WERI-Rb-1 (cell line): ENCODE measurements at regions not wholly inside any gene's neighbourhood (a gene's known extent, or its start where the extent isn't known, plus 50 kb on each side); places are given as distances from the start of the nearest gene placed in this dataset.

Source experiments
- DNase-seq: peaks from one replicate; pipeline ENCODE4 v3.0.0-alpha.2; 2020
- H3K27ac ChIP-seq: fragments of 250-450 bp; sonication (Bioruptor Pico); 2 replicates; pipeline ENCODE4 v1.5.1; 2020; ENCODE audit warnings: mild to moderate bottlenecking, moderate library complexity
- H3K27me3 ChIP-seq: fragments of 250-450 bp; sonication (Bioruptor Pico); 2 replicates; pipeline ENCODE4 v1.5.1; 2021; ENCODE audit warnings: mild to moderate bottlenecking, low read depth, moderate library complexity; ENCODE audit not compliant: insufficient read depth, severe bottlenecking
- H3K36me3 ChIP-seq: fragments of 250-450 bp; sonication (Bioruptor Pico); 2 replicates; pipeline ENCODE4 v1.5.1; 2020; ENCODE audit warnings: mild to moderate bottlenecking, moderate library complexity
- H3K4me3 ChIP-seq: 2 replicates; pipeline ENCODE4 v1.5.1; 2011; ENCODE audit warnings: low read depth, mild to moderate bottlenecking, control low read depth, low read length
- H3K9me3 ChIP-seq: fragments of 250-450 bp; sonication (Bioruptor Pico); 2 replicates; pipeline ENCODE4 v1.5.1; 2021; ENCODE audit warnings: mild to moderate bottlenecking, moderate library complexity; ENCODE audit not compliant: severe bottlenecking
- CTCF ChIP-seq: IDR thresholded peaks from 2 replicates; pipeline ENCODE4 v1.5.1; 2011; ENCODE audit warnings: low read depth, mild to moderate bottlenecking, control low read depth, inconsistent platforms, low read length

GRCh38 chr3:139260793-139261736 lies 82.8 kb upstream of the MRPS22 start:
- Histone ChIP-seq H3K27ac (no peak overlapping the region), H3K36me3 (no peaks in the 10 kb centered on the region), H3K27me3 (no peaks in the 10 kb centered on the region), H3K9me3 (no peaks in the 10 kb centered on the region), H3K4me3 (no peak overlapping the region)
- TF ChIP-seq CTCF: no peak
- DNase-seq: no peak

GRCh38 chr3:139261754-139262586 lies 81.8 kb upstream of the MRPS22 start:
- no peak overlapping the region for H3K27ac ChIP-seq
- H3K36me3 ChIP-seq: no peaks in the 10 kb centered on the region
- H3K9me3 ChIP-seq: no peaks in the 10 kb centered on the region
- no peak overlapping the region for H3K4me3 ChIP-seq
- H3K27me3 ChIP-seq: no peaks in the 10 kb centered on the region
- TF ChIP-seq CTCF: no peak
- DNase-seq: no peak

DNA sequence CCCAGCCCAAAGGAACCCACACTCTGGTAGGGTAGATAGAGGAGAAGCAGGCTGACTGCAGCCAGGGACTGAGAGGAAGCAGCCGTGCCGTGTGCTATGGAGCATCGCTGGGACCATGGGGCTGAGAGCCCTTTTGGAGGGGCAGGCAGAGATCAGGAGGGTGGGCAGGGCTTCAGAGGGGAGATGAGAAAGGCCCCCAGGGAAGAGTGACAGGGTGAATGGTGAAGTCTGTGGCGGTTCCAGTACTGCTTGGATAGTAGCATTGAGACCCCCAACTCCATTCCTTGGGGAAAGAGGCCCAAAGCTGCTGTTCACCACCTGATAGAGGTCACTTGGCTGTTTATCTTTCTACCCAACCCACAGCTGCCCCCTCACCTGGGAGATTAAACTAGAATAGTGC lies 80.0 kb upstream of the MRPS22 start:
- Histone ChIP-seq H3K27ac (no peak overlapping the region), H3K4me3 (no peak overlapping the region), H3K36me3 (no peaks in the 10 kb centered on the region), H3K27me3 (no peaks in the 10 kb centered on the region), H3K9me3 (no peaks in the 10 kb centered on the region)
- no peak for TF ChIP-seq CTCF
- DNase-seq: no peak

DNA sequence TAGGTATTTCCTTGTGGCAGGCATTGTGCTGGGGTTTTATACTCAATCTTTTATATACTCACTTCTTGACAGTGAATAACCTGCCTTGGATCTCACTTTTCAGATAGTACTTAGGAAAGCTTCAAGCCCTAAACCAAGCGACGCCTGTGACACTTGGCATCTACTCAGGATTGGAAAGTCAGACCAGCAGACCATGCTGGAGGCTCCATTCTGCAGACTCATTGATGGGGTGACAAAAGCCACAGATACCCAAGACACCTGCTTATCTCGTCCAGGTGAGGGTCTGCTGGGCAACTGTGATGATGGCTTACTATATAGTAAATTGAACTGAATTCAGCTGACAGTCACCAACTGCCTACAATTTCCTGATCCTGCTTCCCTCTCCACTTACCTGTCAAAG lies 79.4 kb upstream of the MRPS22 start:
- H3K9me3 ChIP-seq: no peaks in the 10 kb centered on the region
- H3K27ac ChIP-seq: no peak overlapping the region
- TF ChIP-seq CTCF: no peak
- no peaks in the 10 kb centered on the region for H3K36me3 ChIP-seq
- H3K4me3 ChIP-seq: no peak overlapping the region
- DNase-seq: no peak
- no peaks in the 10 kb centered on the region for H3K27me3 ChIP-seq

- DNase-seq: no peak
- no peaks in the 10 kb centered on the region for H3K27me3 ChIP-seq
- no peaks in the 10 kb centered on the region for H3K36me3 ChIP-seq
- H3K27ac ChIP-seq: no peak overlapping the region
- no peak overlapping the region for H3K4me3 ChIP-seq
- TF ChIP-seq CTCF: no peak
- H3K9me3 ChIP-seq: no peaks in the 10 kb centered on the region
These were observed 78.4 kb upstream of the MRPS22 start for GRCh38 chr3:139265131-139266016.
